Cerebellar cortex (tissue), 1 donor: ENCODE measurements at regions not wholly inside any gene's neighbourhood (a gene's known extent, or its start where the extent isn't known, plus 50 kb on each side); places are given as distances from the start of the nearest gene placed in this dataset.
A peak's percentile ranks its signal among the peaks of the same experiment; 100 is the strongest.
"Not testable (repeated sequence)": the region's sequence is repeated elsewhere in the genome, so short reads cannot be mapped to it uniquely, and the experiment has no call there.

ENCODE experiments used
- DNase-seq: peaks from one replicate; pipeline ENCODE4 v3.0.0-alpha.2; 2015; ENCODE audit warnings: low spot score

- DNase-seq = no peak
These were observed 66.0 kb downstream of the KBTBD8 start for GRCh38 chr3:67064105-67064504.

- no peak for DNase-seq
These were observed 69.1 kb downstream of the KBTBD8 start for GRCh38 chr3:67067251-67067650.

GRCh38 chr3:67072640-67073039, 74.5 kb downstream of the KBTBD8 start:
- DNase-seq = not testable (repeated sequence)

GRCh38 chr3:67073812-67074211, 75.7 kb downstream of the KBTBD8 start:
- DNase-seq = no peak

GRCh38 chr3:67075295-67075694, 77.2 kb downstream of the KBTBD8 start:
- no peak for DNase-seq

- no peak for DNase-seq
These were observed 78.5 kb downstream of the KBTBD8 start for GRCh38 chr3:67076607-67077006.

GRCh38 chr3:67077656-67078055, 79.5 kb downstream of the KBTBD8 start:
- DNase-seq = no peak

GRCh38 chr3:67082533-67083024, 84.5 kb downstream of the KBTBD8 start:
- DNase-seq = no peak

GRCh38 chr3:67083277-67083676, 85.2 kb downstream of the KBTBD8 start:
- DNase-seq = no peak

- no peak for DNase-seq
These were observed 89.7 kb downstream of the KBTBD8 start for GRCh38 chr3:67087788-67088187.

GRCh38 chr3:67090474-67090873, 92.4 kb downstream of the KBTBD8 start:
- DNase-seq = no peak

- no peak for DNase-seq
These were observed 95.2 kb downstream of the KBTBD8 start for GRCh38 chr3:67093305-67093704.

- no peak for DNase-seq
These were observed 96.1 kb downstream of the KBTBD8 start for GRCh38 chr3:67094167-67094566.

- no peak for DNase-seq
These were observed 96.7 kb downstream of the KBTBD8 start for GRCh38 chr3:67094774-67095173.

GRCh38 chr3:67104388-67104787, 106.3 kb downstream of the KBTBD8 start:
- no peak for DNase-seq

- no peak for DNase-seq
These were observed 108.8 kb downstream of the KBTBD8 start for GRCh38 chr3:67106874-67107273.

- DNase-seq = peak; percentile 31
These were observed 111.6 kb downstream of the KBTBD8 start for GRCh38 chr3:67109651-67110204.

GRCh38 chr3:67113802-67114407, 115.8 kb downstream of the KBTBD8 start:
- DNase-seq = peak; percentile 69

GRCh38 chr3:67118122-67118521, 120.0 kb downstream of the KBTBD8 start:
- DNase-seq = no peak

GRCh38 chr3:67118635-67119034, 120.5 kb downstream of the KBTBD8 start:
- DNase-seq = no peak

GRCh38 chr3:67123914-67124313, 125.8 kb downstream of the KBTBD8 start:
- no peak for DNase-seq

GRCh38 chr3:67127254-67127653, 129.1 kb downstream of the KBTBD8 start:
- DNase-seq = no peak

- DNase-seq = no peak
These were observed 144.3 kb downstream of the KBTBD8 start for GRCh38 chr3:67142432-67142831.

GRCh38 chr3:67145738-67146137, 147.6 kb downstream of the KBTBD8 start:
- no peak for DNase-seq
